ENCODE measurements at regions not wholly inside any gene's neighbourhood (a gene's known extent, or its start where the extent isn't known, plus 50 kb on each side); places are given as distances from the start of the nearest gene placed in this dataset.

- TF ChIP-seq CTCF (IDR thresholded peaks at IDR 0.05; ENCODE audit: borderline replicate concordance, extremely low read depth, low read length, poor library complexity, severe bottlenecking), result no peak
- TF ChIP-seq EZH2 (IDR thresholded peaks at IDR 0.05; ENCODE audit: borderline replicate concordance, low read depth, low read length, severe bottlenecking), result no peak
These were observed 126.0 kb upstream of the IL12B start for GRCh38 chr5:159456261-159456660.
